A673 (cell line): ENCODE measurements at regions not wholly inside any gene's neighbourhood (a gene's known extent, or its start where the extent isn't known, plus 50 kb on each side); places are given as distances from the start of the nearest gene placed in this dataset.

Experiments
- BruUV-seq: library from RNA; stranded (reverse); fragments of 400-500 nt; replicated peaks from 2 replicates; lab custom pipeline; 2021; lab: Mats Ljungman, UMichigan
- CTCF ChIA-PET: fragments of 300-600 bp; sonication (Branson Sonifier 250); formaldehyde crosslinking; loops from one replicate; lab custom pipeline; 2022; ENCODE audit warnings: antibody characterized with exemption; lab: Charles Lee
- POLR2A ChIA-PET: fragments of 300-600 bp; sonication (Branson Sonifier 250); formaldehyde crosslinking; loops from one replicate; lab custom pipeline; 2022; ENCODE audit warnings: antibody characterized with exemption; ENCODE audit not compliant: low non-redundant PET; lab: Charles Lee
- DNase-seq: peaks from one replicate; pipeline ENCODE4 v3.0.0-alpha.2; 2015; ENCODE audit warnings: low spot score
- H3K27ac ChIP-seq: fragments of 200-600 bp; sonication (generic); 2 replicates; pipeline ENCODE4 v1.5.1; 2016; ENCODE audit warnings: mixed run types, low read depth, mild to moderate bottlenecking, mixed read lengths, antibody characterized with exemption, low read length; ENCODE audit not compliant: poor library complexity, severe bottlenecking
- H3K27me3 ChIP-seq: fragments of 200-600 bp; sonication (generic); replicated peaks from 2 replicates; pipeline ENCODE4 v1.6.1; 2017; ENCODE audit warnings: mixed run types, low read depth, mild to moderate bottlenecking, mixed read lengths, antibody characterized with exemption, low read length; ENCODE audit not compliant: insufficient read depth, poor library complexity
- H3K36me3 ChIP-seq: fragments of 200-600 bp; sonication (generic); 2 replicates; pipeline ENCODE4 v1.6.1; 2016; ENCODE audit warnings: mixed run types, mild to moderate bottlenecking, mixed read lengths, antibody characterized with exemption, low read length; ENCODE audit not compliant: insufficient read depth, poor library complexity, severe bottlenecking
- H3K4me1 ChIP-seq: fragments of 200-600 bp; sonication (generic); 2 replicates; pipeline ENCODE4 v1.6.1; 2017; ENCODE audit warnings: mixed run types, mild to moderate bottlenecking, mixed read lengths, antibody characterized with exemption, low read length; ENCODE audit not compliant: insufficient read depth, poor library complexity, severe bottlenecking
- H3K4me3 ChIP-seq: fragments of 200-600 bp; sonication (generic); 2 replicates; pipeline ENCODE4 v1.5.1; 2016; ENCODE audit warnings: low read depth, mixed run types, mild to moderate bottlenecking, mixed read lengths, low read length; ENCODE audit not compliant: poor library complexity, severe bottlenecking
- H3K9me3 ChIP-seq: fragments of 200-600 bp; sonication (generic); 2 replicates; pipeline ENCODE4 v1.6.1; 2016; ENCODE audit warnings: mixed run types, low read depth, mild to moderate bottlenecking, mixed read lengths, antibody characterized with exemption, low read length; ENCODE audit not compliant: poor library complexity, severe bottlenecking
- EZH2 ChIP-seq: fragments of 200-600 bp; sonication (generic); IDR thresholded peaks from 2 replicates; pipeline ENCODE4 v1.6.1; 2017; ENCODE audit warnings: borderline replicate concordance, low read depth, mild to moderate bottlenecking, mixed read lengths, antibody characterized with exemption, low read length; ENCODE audit not compliant: poor library complexity, severe bottlenecking
- intact Hi-C: fragments of 100-400 bp; cut with micrococcal nuclease; formaldehyde crosslinking; loops from one replicate; pipeline ENCODE4 v1.10.0; 2022; ENCODE audit not compliant: unreplicated experiment
- TF ChIP-seq, protein P1 (sequence below): fragments of 300-800, 200-600 bp; sonication (generic); conservative IDR thresholded peaks from 2 replicates; pipeline ENCODE4 v1.5.1; 2017; ENCODE audit warnings: low read depth, mild to moderate bottlenecking, antibody characterized with exemption, low read length, moderate library complexity, mixed read lengths

DNA sequence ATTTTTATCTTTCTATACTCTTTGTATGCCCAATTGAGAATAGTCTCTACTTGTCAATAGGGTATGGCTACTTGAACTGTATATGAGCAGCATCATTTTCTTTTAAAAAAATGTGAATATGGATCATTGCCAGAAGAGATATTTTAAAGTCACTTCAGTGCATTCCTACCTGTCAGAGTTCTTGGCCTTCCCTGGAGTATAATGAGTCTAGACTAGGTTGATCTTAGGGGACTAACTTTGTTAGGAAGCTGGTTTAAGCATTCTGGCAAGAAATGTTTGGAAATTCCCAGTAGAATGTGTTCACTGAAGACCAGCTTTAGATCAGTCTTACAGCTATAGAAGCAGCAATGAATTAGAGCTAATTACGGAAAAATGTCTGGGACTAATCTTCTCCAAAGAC is 178.2 kb downstream of the FAT4 start:
- intact Hi-C loops, result no loop called here
- no peaks in the 10 kb centered on the region for H3K4me1 ChIP-seq
- H3K4me3 ChIP-seq, result no peak overlapping the region
- ChIA-PET POLR2A (no interaction called here), CTCF (no interaction called here)
- TF ChIP-seq, protein P1, sequence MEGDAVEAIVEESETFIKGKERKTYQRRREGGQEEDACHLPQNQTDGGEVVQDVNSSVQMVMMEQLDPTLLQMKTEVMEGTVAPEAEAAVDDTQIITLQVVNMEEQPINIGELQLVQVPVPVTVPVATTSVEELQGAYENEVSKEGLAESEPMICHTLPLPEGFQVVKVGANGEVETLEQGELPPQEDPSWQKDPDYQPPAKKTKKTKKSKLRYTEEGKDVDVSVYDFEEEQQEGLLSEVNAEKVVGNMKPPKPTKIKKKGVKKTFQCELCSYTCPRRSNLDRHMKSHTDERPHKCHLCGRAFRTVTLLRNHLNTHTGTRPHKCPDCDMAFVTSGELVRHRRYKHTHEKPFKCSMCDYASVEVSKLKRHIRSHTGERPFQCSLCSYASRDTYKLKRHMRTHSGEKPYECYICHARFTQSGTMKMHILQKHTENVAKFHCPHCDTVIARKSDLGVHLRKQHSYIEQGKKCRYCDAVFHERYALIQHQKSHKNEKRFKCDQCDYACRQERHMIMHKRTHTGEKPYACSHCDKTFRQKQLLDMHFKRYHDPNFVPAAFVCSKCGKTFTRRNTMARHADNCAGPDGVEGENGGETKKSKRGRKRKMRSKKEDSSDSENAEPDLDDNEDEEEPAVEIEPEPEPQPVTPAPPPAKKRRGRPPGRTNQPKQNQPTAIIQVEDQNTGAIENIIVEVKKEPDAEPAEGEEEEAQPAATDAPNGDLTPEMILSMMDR, result no peak
- TF ChIP-seq EZH2, result no peak
- H3K9me3 ChIP-seq, result no peaks in the 10 kb centered on the region
- peaks cover 3% of the 10 kb centered on the region for H3K36me3 ChIP-seq
- no peaks in the 10 kb centered on the region for H3K27me3 ChIP-seq
- no peak for DNase-seq
- BruUV-seq, result no TSS peak
- H3K27ac ChIP-seq, result no peak overlapping the region

DNA sequence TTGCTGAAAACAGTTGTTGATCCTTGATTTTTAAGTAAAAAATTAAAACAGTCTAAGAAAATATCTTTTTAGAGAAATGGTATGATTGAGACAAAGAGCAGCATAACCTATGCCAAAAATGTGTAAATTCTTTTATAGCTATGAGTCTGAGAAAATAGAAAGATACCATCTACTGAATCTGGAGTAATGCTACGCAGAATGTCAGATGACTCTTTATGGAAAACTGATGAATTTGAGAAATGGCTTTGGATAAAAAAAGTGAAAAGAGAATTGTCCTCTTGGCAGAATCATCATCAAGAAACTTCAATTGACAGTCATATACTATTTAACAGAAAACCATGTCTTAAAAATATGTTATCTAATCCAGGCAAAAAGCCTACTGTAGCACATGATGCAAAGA is 183.1 kb downstream of the FAT4 start:
- CTCF ChIA-PET, result no interaction called here
- DNase-seq, result no peak
- H3K27ac ChIP-seq, result no peak overlapping the region
- no peaks in the 10 kb centered on the region for H3K27me3 ChIP-seq
- H3K36me3 ChIP-seq, result no peaks in the 10 kb centered on the region
- no peaks in the 10 kb centered on the region for H3K4me1 ChIP-seq
- no peak overlapping the region for H3K4me3 ChIP-seq
- POLR2A ChIA-PET, result no interaction called here
- intact Hi-C loops, result no loop called here
- no peaks in the 10 kb centered on the region for H3K9me3 ChIP-seq
- BruUV-seq, result no TSS peak
- TF ChIP-seq, protein P1, result no peak
- TF ChIP-seq EZH2, result no peak

DNA sequence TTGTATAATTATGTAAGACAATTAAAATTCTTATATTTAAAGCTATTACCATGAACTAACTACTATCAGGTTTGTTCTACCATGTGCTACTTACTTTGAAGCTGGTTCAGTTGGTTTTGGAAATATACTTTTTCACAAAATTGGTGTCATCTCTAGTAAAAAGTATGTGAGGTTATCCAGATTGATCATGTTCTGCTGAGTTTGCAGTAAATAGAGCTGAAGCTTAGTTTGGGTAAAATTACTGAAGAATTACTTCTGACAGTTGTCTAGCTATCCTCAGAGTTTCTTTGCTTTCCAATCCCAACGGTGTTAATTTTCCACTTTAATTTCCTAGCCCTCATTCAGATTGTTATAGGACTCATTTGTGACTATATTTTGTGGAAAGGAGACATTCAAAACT is 184.2 kb downstream of the FAT4 start:
- POLR2A ChIA-PET, result no interaction called here
- H3K36me3 ChIP-seq, result no peaks in the 10 kb centered on the region
- H3K27ac ChIP-seq, result no peak overlapping the region
- no peak for DNase-seq
- no TSS peak for BruUV-seq
- no peaks in the 10 kb centered on the region for H3K27me3 ChIP-seq
- TF ChIP-seq, protein P1, result no peak
- TF ChIP-seq EZH2, result no peak
- CTCF ChIA-PET, result no interaction called here
- no peak overlapping the region for H3K4me3 ChIP-seq
- H3K4me1 ChIP-seq, result no peaks in the 10 kb centered on the region
- intact Hi-C loops, result no loop called here
- no peaks in the 10 kb centered on the region for H3K9me3 ChIP-seq
